ENCODE measurements at regions not wholly inside any gene's neighbourhood (a gene's known extent, or its start where the extent isn't known, plus 50 kb on each side); places are given as distances from the start of the nearest gene placed in this dataset.
"Not testable (repeated sequence)": the region's sequence is repeated elsewhere in the genome, so short reads cannot be mapped to it uniquely, and the experiment has no call there.

- no peak for DNase-seq
These were observed 148.4 kb downstream of the C3orf38 start for GRCh38 chr3:88298189-88298588.

- no peak for DNase-seq
These were observed 151.7 kb downstream of the C3orf38 start for GRCh38 chr3:88301273-88301995.

GRCh38 chr3:88301996-88302393, 152.2 kb downstream of the C3orf38 start:
- DNase-seq, result no peak

- DNase-seq, result not testable (repeated sequence)
These were observed 153.7 kb downstream of the C3orf38 start for GRCh38 chr3:88303331-88303904.

GRCh38 chr3:88307666-88308065, 157.9 kb downstream of the C3orf38 start:
- no peak for DNase-seq

- no peak for DNase-seq
These were observed 162.1 kb downstream of the C3orf38 start for GRCh38 chr3:88311826-88312225.

GRCh38 chr3:88312256-88312655, 162.5 kb downstream of the C3orf38 start:
- no peak for DNase-seq

- DNase-seq, result no peak
These were observed 168.3 kb downstream of the C3orf38 start for GRCh38 chr3:88318067-88318466.

GRCh38 chr3:88321363-88322050, 171.7 kb downstream of the C3orf38 start:
- no peak for DNase-seq

- no peak for DNase-seq
These were observed 175.0 kb downstream of the C3orf38 start for GRCh38 chr3:88324788-88325187.

- DNase-seq, result no peak
These were observed 184.6 kb downstream of the C3orf38 start for GRCh38 chr3:88334187-88334868.

GRCh38 chr3:88336894-88337293, 187.1 kb downstream of the C3orf38 start:
- no peak for DNase-seq

- DNase-seq, result no peak
These were observed 193.5 kb downstream of the C3orf38 start for GRCh38 chr3:88343264-88343663.

GRCh38 chr3:88346643-88347042, 196.9 kb downstream of the C3orf38 start:
- no peak for DNase-seq

- no peak for DNase-seq
These were observed 212.7 kb downstream of the C3orf38 start for GRCh38 chr3:88362428-88362827.

- no peak for DNase-seq
These were observed 215.2 kb downstream of the C3orf38 start for GRCh38 chr3:88364926-88365325.

- DNase-seq, result no peak
These were observed 219.6 kb downstream of the C3orf38 start for GRCh38 chr3:88369337-88369736.

- no peak for DNase-seq
These were observed 220.0 kb downstream of the C3orf38 start for GRCh38 chr3:88369767-88370166.

GRCh38 chr3:88385090-88385489, 235.3 kb downstream of the C3orf38 start:
- no peak for DNase-seq

GRCh38 chr3:88398581-88398980, 248.8 kb downstream of the C3orf38 start:
- DNase-seq, result no peak

- no peak for DNase-seq
These were observed 253.6 kb downstream of the C3orf38 start for GRCh38 chr3:88403319-88403718.

- no peak for DNase-seq
These were observed 258.3 kb downstream of the C3orf38 start for GRCh38 chr3:88408097-88408496.

- no peak for DNase-seq
These were observed 259.2 kb downstream of the C3orf38 start for GRCh38 chr3:88408935-88409334.

- no peak for DNase-seq
These were observed 260.5 kb downstream of the C3orf38 start for GRCh38 chr3:88410259-88410658.

All from left hindlimb (tissue), 1 donor.